GM12874 (cell line): ENCODE measurements at regions not wholly inside any gene's neighbourhood (a gene's known extent, or its start where the extent isn't known, plus 50 kb on each side); places are given as distances from the start of the nearest gene placed in this dataset.

ENCODE experiments used
- CTCF ChIP-seq: IDR thresholded peaks from 2 replicates; pipeline ENCODE4 v1.5.1; 2011; ENCODE audit warnings: low read depth, mild to moderate bottlenecking, control low read depth, low read length, moderate library complexity; ENCODE audit not compliant: insufficient read depth

- no peak for TF ChIP-seq CTCF
Measured at GRCh38 chr4:171235521-171235920, 577.7 kb upstream of the GALNTL6 start.

DNA sequence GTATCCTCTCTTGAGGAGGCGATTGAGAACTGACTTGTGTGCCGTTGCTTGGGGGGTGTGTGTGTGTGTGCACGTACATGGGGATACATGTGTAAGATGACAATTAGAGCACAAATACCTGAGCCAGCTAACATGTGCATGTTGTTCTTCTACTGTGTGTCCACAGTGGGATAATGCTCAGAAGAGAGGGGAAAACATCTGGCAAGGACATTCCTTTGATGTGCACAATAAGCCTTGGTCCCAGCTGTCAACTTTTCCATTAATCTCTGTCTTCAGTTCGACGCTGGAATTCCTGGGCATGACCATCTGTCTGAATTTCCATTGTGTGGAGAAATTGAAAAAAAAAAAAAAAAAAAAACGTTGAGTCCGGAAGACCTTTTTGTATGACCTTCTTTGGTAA is 592.0 kb upstream of the GALNTL6 start:
- no peak for TF ChIP-seq CTCF

DNA sequence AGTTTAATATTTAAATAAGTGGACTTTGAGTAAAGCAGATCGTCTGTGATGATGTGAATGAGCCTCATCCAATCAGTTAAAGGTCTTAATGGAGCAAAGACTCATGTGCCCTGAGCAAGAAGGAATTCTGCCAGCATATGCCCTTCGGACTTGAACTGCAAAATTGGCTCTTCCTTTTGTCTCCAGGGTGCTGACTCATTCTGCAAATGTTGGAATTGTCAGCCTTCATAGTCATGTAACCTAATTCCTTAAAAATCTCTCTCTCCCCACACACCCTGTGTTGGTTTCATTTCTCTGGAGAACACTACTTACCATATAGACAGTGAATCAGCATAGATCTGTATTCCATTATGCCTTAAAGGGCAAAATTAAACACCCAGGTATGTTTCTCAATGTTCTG is 609.8 kb upstream of the GALNTL6 start:
- no peak for TF ChIP-seq CTCF

DNA sequence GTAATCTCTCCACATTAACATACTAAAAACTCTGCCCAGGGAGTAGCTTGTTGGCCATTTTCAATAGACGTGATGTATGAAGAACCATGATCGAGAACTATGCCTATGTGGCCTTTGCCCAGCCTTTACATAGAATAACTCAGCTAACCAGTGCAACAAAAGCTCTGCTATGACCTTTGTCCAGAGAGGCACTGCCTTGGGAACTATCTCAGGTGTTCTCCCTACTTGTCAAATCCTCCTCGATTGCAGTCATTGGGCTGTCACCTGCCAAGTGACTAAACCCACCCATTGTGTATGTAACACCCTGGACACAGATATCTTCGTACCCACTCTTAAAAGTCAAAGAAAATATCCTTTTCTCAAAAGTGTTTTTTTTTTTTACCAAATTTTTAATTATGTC is 610.3 kb upstream of the GALNTL6 start:
- no peak for TF ChIP-seq CTCF

- no peak for TF ChIP-seq CTCF
Measured at GRCh38 chr4:171186700-171187099, 626.5 kb upstream of the GALNTL6 start.

DNA sequence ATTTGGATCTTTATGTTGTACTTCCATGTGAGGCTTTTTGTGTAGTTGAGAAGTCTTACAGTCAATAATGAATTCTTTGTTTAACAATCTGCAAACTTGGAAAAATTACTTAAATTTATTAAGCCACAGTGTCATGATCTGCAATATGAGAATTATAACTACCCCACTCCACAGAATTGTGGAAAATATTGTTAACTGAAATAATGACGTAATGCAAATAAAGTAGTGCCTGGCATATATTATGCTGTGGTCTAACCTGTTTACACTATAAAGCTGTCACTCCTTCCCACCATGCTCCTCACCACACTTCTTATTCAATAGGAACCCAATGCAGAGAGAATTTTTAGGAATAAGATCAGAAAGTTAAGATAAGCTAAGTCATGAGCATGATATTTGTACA is 632.1 kb upstream of the GALNTL6 start:
- TF ChIP-seq CTCF: no peak

- no peak for TF ChIP-seq CTCF
Measured at GRCh38 chr4:171170671-171171070, 642.5 kb upstream of the GALNTL6 start.

DNA sequence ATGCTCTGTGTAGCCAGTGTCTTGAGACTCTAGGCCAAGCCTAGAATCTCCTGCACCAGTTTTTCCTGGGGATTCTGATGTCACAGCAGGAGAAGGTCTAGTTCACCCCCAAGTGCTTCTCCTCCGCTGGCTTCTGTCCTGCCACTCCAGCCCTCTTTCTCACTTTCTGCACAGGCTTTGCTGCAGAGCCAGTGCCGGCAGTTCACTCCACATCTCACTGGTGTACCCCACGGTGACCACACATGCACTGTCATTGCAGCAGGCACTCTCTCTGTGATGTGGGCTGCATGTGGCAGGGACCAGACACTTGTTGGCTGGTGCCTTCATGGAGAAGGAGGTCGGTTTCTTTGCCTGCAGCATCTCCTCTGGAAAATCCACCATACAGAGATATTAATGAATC is 643.8 kb upstream of the GALNTL6 start:
- TF ChIP-seq CTCF: no peak
